ENCODE measurements at regions not wholly inside any gene's neighbourhood (a gene's known extent, or its start where the extent isn't known, plus 50 kb on each side); places are given as distances from the start of the nearest gene placed in this dataset.

GRCh38 chr6:88519301-88520016 lies 353.3 kb upstream of the CNR1 start:
- Mint-ChIP-seq H3K27me3 (ENCODE audit: insufficient read depth, unreplicated experiment) (peaks cover 4% of the 10 kb centered on the region), H3K36me3 (ENCODE audit: insufficient read depth, unreplicated experiment) (no peaks in the 10 kb centered on the region), H3K9me3 (ENCODE audit: unreplicated experiment) (peaks cover 11% of the 10 kb centered on the region), H3K27ac (ENCODE audit: unreplicated experiment) (no peak overlapping the region), H3K4me1 (ENCODE audit: low read depth, unreplicated experiment) (peaks cover 10% of the 10 kb centered on the region), H3K4me3 (ENCODE audit: unreplicated experiment) (no peak overlapping the region)
- no peaks in the 10 kb centered on the region for H3K9me3 ChIP-seq
- BruUV-seq (replicated peaks) = no TSS peak
- no peak overlapping the region for H3K4me3 ChIP-seq (ENCODE audit: low read depth, low read length)
- intact Hi-C loops (cut with micrococcal nuclease; ENCODE audit: unreplicated experiment) = no loop called here
- no peaks in the 10 kb centered on the region for H3K27me3 ChIP-seq (replicated peaks; ENCODE audit: control insufficient read depth, insufficient read depth, low read length)
- DNase-seq = no peak
- POLR2A ChIA-PET = no interaction called here
- TF ChIP-seq, protein P1, sequence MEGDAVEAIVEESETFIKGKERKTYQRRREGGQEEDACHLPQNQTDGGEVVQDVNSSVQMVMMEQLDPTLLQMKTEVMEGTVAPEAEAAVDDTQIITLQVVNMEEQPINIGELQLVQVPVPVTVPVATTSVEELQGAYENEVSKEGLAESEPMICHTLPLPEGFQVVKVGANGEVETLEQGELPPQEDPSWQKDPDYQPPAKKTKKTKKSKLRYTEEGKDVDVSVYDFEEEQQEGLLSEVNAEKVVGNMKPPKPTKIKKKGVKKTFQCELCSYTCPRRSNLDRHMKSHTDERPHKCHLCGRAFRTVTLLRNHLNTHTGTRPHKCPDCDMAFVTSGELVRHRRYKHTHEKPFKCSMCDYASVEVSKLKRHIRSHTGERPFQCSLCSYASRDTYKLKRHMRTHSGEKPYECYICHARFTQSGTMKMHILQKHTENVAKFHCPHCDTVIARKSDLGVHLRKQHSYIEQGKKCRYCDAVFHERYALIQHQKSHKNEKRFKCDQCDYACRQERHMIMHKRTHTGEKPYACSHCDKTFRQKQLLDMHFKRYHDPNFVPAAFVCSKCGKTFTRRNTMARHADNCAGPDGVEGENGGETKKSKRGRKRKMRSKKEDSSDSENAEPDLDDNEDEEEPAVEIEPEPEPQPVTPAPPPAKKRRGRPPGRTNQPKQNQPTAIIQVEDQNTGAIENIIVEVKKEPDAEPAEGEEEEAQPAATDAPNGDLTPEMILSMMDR (IDR thresholded peaks at IDR 0.05; ENCODE audit: insufficient read depth in 1 of 2, low read depth in 1 of 2, low read length in 1 of 2, severe bottlenecking in 1 of 2, unreplicated experiment in 1 of 2) = no peak
- H3K4me1 ChIP-seq = no peaks in the 10 kb centered on the region
- CTCF ChIA-PET = no interaction called here
- H3K36me3 ChIP-seq (ENCODE audit: control insufficient read depth, insufficient read depth, low read length) = no peaks in the 10 kb centered on the region

DNA sequence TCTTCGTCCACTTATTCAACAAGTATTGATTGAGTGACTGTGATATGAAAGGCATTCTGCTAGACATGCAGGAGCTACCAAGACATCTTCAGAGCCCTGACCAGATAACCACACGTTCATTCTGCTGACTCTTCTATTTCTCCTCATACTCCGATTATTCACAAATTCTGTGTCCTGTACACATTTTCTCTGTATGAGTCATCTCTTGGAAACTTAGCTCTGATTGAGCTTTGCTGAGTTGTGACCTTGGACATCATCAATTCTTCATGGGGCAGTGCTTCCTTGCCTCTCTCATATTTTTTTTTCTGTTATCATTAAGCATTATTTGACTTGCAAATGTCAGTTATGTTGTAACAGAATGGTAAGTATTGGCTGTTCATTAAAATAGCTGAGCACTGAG lies 351.6 kb upstream of the CNR1 start:
- Histone ChIP-seq H3K4me1 (no peaks in the 10 kb centered on the region), H3K36me3 (ENCODE audit: control insufficient read depth, insufficient read depth, low read length) (no peaks in the 10 kb centered on the region), H3K4me3 (ENCODE audit: low read depth, low read length) (no peak overlapping the region), H3K9me3 (no peaks in the 10 kb centered on the region), H3K27me3 (replicated peaks; ENCODE audit: control insufficient read depth, insufficient read depth, low read length) (no peaks in the 10 kb centered on the region)
- H3K36me3 Mint-ChIP-seq (ENCODE audit: insufficient read depth, unreplicated experiment) = no peaks in the 10 kb centered on the region
- ChIA-PET POLR2A (no interaction called here), CTCF (no interaction called here)
- intact Hi-C loops (cut with micrococcal nuclease; ENCODE audit: unreplicated experiment) = no loop called here
- H3K27me3 Mint-ChIP-seq (ENCODE audit: insufficient read depth, unreplicated experiment) = peaks cover 4% of the 10 kb centered on the region
- H3K4me3 Mint-ChIP-seq (ENCODE audit: unreplicated experiment) = no peak overlapping the region
- H3K27ac Mint-ChIP-seq (ENCODE audit: unreplicated experiment) = no peak overlapping the region
- peaks cover 11% of the 10 kb centered on the region for H3K9me3 Mint-ChIP-seq (ENCODE audit: unreplicated experiment)
- BruUV-seq (replicated peaks) = no TSS peak
- peaks cover 10% of the 10 kb centered on the region for H3K4me1 Mint-ChIP-seq (ENCODE audit: low read depth, unreplicated experiment)
- TF ChIP-seq, protein P1 (IDR thresholded peaks at IDR 0.05; ENCODE audit: insufficient read depth in 1 of 2, low read depth in 1 of 2, low read length in 1 of 2, severe bottlenecking in 1 of 2, unreplicated experiment in 1 of 2) = no peak
- no peak for DNase-seq

GRCh38 chr6:88513920-88514319 lies 347.8 kb upstream of the CNR1 start:
- Mint-ChIP-seq H3K9me3 (ENCODE audit: unreplicated experiment) (no peaks in the 10 kb centered on the region), H3K4me1 (ENCODE audit: low read depth, unreplicated experiment) (no peaks in the 10 kb centered on the region), H3K27me3 (ENCODE audit: insufficient read depth, unreplicated experiment) (peaks cover 6% of the 10 kb centered on the region), H3K4me3 (ENCODE audit: unreplicated experiment) (no peak overlapping the region), H3K36me3 (ENCODE audit: insufficient read depth, unreplicated experiment) (no peaks in the 10 kb centered on the region), H3K27ac (ENCODE audit: unreplicated experiment) (no peak overlapping the region)
- no peak for DNase-seq
- Histone ChIP-seq H3K27me3 (replicated peaks; ENCODE audit: control insufficient read depth, insufficient read depth, low read length) (no peaks in the 10 kb centered on the region), H3K36me3 (ENCODE audit: control insufficient read depth, insufficient read depth, low read length) (no peaks in the 10 kb centered on the region), H3K4me1 (no peaks in the 10 kb centered on the region), H3K9me3 (no peaks in the 10 kb centered on the region), H3K4me3 (ENCODE audit: low read depth, low read length) (no peak overlapping the region)
- TF ChIP-seq, protein P1 (IDR thresholded peaks at IDR 0.05; ENCODE audit: insufficient read depth in 1 of 2, low read depth in 1 of 2, low read length in 1 of 2, severe bottlenecking in 1 of 2, unreplicated experiment in 1 of 2) = no peak
- POLR2A ChIA-PET = no interaction called here
- BruUV-seq (replicated peaks) = no TSS peak
- CTCF ChIA-PET = no interaction called here
- intact Hi-C loops (cut with micrococcal nuclease; ENCODE audit: unreplicated experiment) = no loop called here
